Fibroblast of lung (primary cell): ENCODE measurements at regions not wholly inside any gene's neighbourhood (a gene's known extent, or its start where the extent isn't known, plus 50 kb on each side); places are given as distances from the start of the nearest gene placed in this dataset.

Source experiments
- DNase-seq, 2 donors: peaks; one replicate each; pipeline versions ENCODE4 v3.0.0 to v3.0.0-alpha.2; 2010; ENCODE audit warnings: low read depth in 2 of 2
- H2AFZ ChIP-seq: 2 replicates; pipeline ENCODE4 v1.5.1; 2012; ENCODE audit warnings: low read length, control low read depth, inconsistent platforms
- H3K27ac ChIP-seq: 2 replicates; pipeline ENCODE4 v1.5.1; 2011; ENCODE audit warnings: low read length, control low read depth; ENCODE audit not compliant: insufficient read depth
- H3K27me3 ChIP-seq: 2 replicates; pipeline ENCODE4 v1.5.1; 2011; ENCODE audit warnings: mild to moderate bottlenecking, low read length; ENCODE audit not compliant: control insufficient read depth, insufficient read depth
- H3K36me3 ChIP-seq: 2 replicates; pipeline ENCODE4 v1.5.1; 2011; ENCODE audit warnings: low read length; ENCODE audit not compliant: control insufficient read depth, insufficient read depth
- H3K4me1 ChIP-seq: 2 replicates; pipeline ENCODE4 v1.5.1; 2011; ENCODE audit warnings: low read length; ENCODE audit not compliant: control insufficient read depth, insufficient read depth; ENCODE audit errors: extremely low read depth
- H3K4me2 ChIP-seq: 2 replicates; pipeline ENCODE4 v1.5.1; 2011; ENCODE audit warnings: low read length, control low read depth; ENCODE audit not compliant: insufficient read depth; ENCODE audit errors: extremely low read depth
- H3K4me3 ChIP-seq, 4 experiments: fragments of 200-600 bp in 1 of 4; sonication (generic) in 1 of 4; replicated peaks in 1 of 4; 2 replicates each; pipeline ENCODE4 v1.5.1; 2011 to 2016; ENCODE audit warnings: low read length in 4 of 4, low read depth in 3 of 4, mild to moderate bottlenecking in 3 of 4, control low read depth in 2 of 4, inconsistent platforms in 1 of 4, mixed read lengths in 1 of 4; ENCODE audit not compliant: insufficient read depth in 1 of 4; ENCODE audit errors: control extremely low read depth in 1 of 4
- H3K79me2 ChIP-seq: 2 replicates; pipeline ENCODE4 v1.5.1; 2012; ENCODE audit warnings: mild to moderate bottlenecking, low read length, inconsistent platforms; ENCODE audit not compliant: control insufficient read depth, insufficient read depth
- H3K9ac ChIP-seq: 2 replicates; pipeline ENCODE4 v1.5.1; 2011; ENCODE audit warnings: mild to moderate bottlenecking, low read length, control low read depth; ENCODE audit not compliant: insufficient read depth
- H3K9me3 ChIP-seq: 2 replicates; pipeline ENCODE4 v1.5.1; 2012; ENCODE audit warnings: low read depth, low read length; ENCODE audit not compliant: control insufficient read depth, insufficient read depth
- H4K20me1 ChIP-seq: 2 replicates; pipeline ENCODE4 v1.5.1; 2011; ENCODE audit warnings: low read length; ENCODE audit not compliant: control insufficient read depth, insufficient read depth; ENCODE audit errors: extremely low read depth
- CTCF ChIP-seq, 2 donors: IDR thresholded peaks in 1 of 2; conservative IDR thresholded peaks in 1 of 2; 1 replicate in 1 of 2; 2 replicates in 1 of 2; pipeline ENCODE4 v1.5.1; 2011 to 2012; ENCODE audit warnings: low read length in 2 of 2, control low read depth in 1 of 2, inconsistent platforms in 1 of 2, low read depth in 1 of 2, mild to moderate bottlenecking in 1 of 2
- EZH2 ChIP-seq: IDR thresholded peaks from 2 replicates; pipeline ENCODE4 v1.5.1; 2012; ENCODE audit warnings: low read length, control low read depth, mild to moderate bottlenecking; ENCODE audit errors: missing control alignments

DNA sequence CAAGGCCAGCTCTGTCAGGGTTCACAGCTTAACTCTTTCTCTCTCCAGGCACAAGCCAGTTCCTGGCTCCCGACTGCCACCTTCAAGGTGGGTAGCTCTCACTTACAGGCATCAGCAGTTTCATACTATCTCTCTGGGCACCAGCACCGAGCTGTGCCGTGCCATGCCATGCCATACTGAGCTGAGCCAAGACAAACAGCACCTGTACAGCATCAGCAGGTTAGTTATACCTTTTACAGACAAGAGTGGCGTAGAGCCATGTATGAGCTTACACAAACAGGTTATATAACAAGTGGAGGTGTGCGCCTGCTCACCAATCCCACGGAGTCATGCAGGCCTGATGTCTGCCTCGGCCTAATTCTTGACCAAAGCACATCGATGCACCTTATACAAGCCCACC is 1098.7 kb downstream of the AACS start:
- DNase-seq = no peak
- no peaks in the 10 kb centered on the region for H3K27me3 ChIP-seq
- no peak overlapping the region for H3K4me3 ChIP-seq
- H3K36me3 ChIP-seq = no peaks in the 10 kb centered on the region
- H3K4me1 ChIP-seq = no peaks in the 10 kb centered on the region
- no peak overlapping the region for H2AFZ ChIP-seq
- no peaks in the 10 kb centered on the region for H4K20me1 ChIP-seq
- no peaks in the 10 kb centered on the region for H3K9me3 ChIP-seq
- no peak overlapping the region for H3K9ac ChIP-seq
- H3K27ac ChIP-seq = no peak overlapping the region
- TF ChIP-seq CTCF (conservative IDR thresholded peaks at IDR 0.05 in 1 of 2, IDR thresholded peaks at IDR 0.05 in 1 of 2; ENCODE audit: low read depth in 1 of 2, low read length in 2 of 2) (no peak), EZH2 (no peak)
- no peak overlapping the region for H3K4me2 ChIP-seq
- no peaks in the 10 kb centered on the region for H3K79me2 ChIP-seq

- no peaks in the 10 kb centered on the region for H4K20me1 ChIP-seq
- H3K4me2 ChIP-seq = no peak overlapping the region
- no peak overlapping the region for H3K9ac ChIP-seq
- H3K9me3 ChIP-seq = no peaks in the 10 kb centered on the region
- no peaks in the 10 kb centered on the region for H3K27me3 ChIP-seq
- no peaks in the 10 kb centered on the region for H3K36me3 ChIP-seq
- H3K27ac ChIP-seq = no peak overlapping the region
- H2AFZ ChIP-seq = no peak overlapping the region
- no peaks in the 10 kb centered on the region for H3K4me1 ChIP-seq
- H3K4me3 ChIP-seq = no peak overlapping the region
- TF ChIP-seq CTCF (conservative IDR thresholded peaks at IDR 0.05 in 1 of 2, IDR thresholded peaks at IDR 0.05 in 1 of 2; ENCODE audit: low read depth in 1 of 2, low read length in 2 of 2) (no peak), EZH2 (no peak)
- H3K79me2 ChIP-seq = no peaks in the 10 kb centered on the region
- no peak for DNase-seq
Measured at GRCh38 chr12:126171937-126172559, 1106.8 kb downstream of the AACS start.

DNA sequence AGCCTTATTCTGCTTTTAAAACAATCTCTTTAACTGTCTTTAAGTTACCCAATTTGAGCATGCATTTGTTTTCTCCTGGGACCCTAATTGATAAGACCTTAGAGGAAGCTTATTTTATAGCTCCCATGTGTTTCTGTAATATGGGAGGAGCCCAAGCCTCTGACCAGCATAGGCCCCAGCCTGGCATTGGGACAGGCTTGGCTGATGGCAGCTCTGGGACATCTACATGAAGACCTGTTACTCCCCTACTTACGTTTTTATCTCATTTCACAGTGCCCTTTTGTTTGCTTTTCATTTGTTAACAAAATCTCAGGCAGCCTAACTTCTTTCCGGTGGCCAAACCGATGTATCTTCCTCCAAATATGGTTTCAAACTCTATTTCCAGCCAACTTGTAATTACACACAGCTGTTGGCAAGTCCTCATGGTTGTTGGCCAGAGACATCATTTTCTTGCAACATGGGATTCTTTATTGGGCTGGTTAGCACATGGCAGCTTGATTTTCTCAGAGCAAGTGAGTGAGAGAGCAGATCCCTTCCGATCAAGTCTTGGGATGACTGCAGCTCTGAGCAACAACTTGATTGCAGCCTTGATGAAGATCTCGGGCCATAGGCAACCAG is 1117.5 kb downstream of the AACS start:
- Histone ChIP-seq H4K20me1 (no peaks in the 10 kb centered on the region), H2AFZ (no peak overlapping the region), H3K4me3 (no peak overlapping the region), H3K9me3 (no peaks in the 10 kb centered on the region), H3K27me3 (no peaks in the 10 kb centered on the region), H3K27ac (no peak overlapping the region), H3K79me2 (no peaks in the 10 kb centered on the region), H3K4me2 (no peak overlapping the region), H3K4me1 (no peaks in the 10 kb centered on the region), H3K9ac (no peak overlapping the region), H3K36me3 (no peaks in the 10 kb centered on the region)
- peak in 1 of 2 donors; percentile 4 for DNase-seq
- TF ChIP-seq CTCF (conservative IDR thresholded peaks at IDR 0.05 in 1 of 2, IDR thresholded peaks at IDR 0.05 in 1 of 2; ENCODE audit: low read depth in 1 of 2, low read length in 2 of 2) (no peak), EZH2 (no peak)
